Fibroblast of the aortic adventitia (primary cell): ENCODE measurements at regions not wholly inside any gene's neighbourhood (a gene's known extent, or its start where the extent isn't known, plus 50 kb on each side); places are given as distances from the start of the nearest gene placed in this dataset.

Experiments used
- DNase-seq: peaks from one replicate; pipeline ENCODE4 v3.0.0-alpha.2; 2010; ENCODE audit warnings: low read depth
- H3K4me3 ChIP-seq: 2 replicates; pipeline ENCODE4 v1.5.1; 2011; ENCODE audit warnings: low read depth, mild to moderate bottlenecking, control low read depth, low read length, moderate library complexity
- TF ChIP-seq, protein P1 (sequence below): IDR thresholded peaks from 2 replicates; pipeline ENCODE4 v1.5.1; 2011; ENCODE audit warnings: mild to moderate bottlenecking, low read length, control low read depth, inconsistent platforms; ENCODE audit not compliant: insufficient read depth

DNA sequence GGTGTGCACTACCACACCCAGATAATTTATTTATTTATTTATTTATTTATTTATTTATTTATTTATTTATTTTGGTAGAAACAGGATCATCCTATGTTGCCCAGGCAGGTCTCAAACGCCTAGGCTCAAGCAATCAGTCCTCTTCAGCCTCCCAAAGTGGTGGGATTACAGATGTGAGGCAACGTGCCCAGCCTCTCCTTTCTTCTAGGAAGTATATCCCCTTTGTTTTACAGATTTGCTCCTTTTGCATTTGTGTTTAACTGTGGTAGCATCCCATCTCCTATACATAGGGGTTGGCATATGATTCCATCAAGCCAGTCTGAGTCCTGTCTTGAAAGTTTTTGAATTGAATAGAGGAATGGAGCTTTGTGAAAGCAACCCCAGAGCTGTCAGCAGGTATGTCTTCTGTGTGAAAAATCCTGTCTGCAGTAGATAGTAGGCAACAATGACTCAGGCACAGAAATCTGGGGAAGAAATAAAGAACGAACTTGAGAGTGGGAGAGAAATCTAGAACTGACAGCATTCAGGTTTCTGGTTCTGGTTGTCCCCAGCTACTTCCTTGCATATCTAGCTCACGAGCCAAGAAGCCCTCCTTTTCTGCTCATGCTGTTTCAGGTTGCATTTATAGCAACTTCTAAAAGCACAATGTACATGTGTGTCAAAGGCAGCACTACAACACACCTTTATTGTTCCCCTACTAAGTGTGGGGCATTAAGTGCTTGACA lies 113.7 kb upstream of the LSM6 start:
- no peak for DNase-seq
- no peak overlapping the region for H3K4me3 ChIP-seq
- TF ChIP-seq, protein P1, sequence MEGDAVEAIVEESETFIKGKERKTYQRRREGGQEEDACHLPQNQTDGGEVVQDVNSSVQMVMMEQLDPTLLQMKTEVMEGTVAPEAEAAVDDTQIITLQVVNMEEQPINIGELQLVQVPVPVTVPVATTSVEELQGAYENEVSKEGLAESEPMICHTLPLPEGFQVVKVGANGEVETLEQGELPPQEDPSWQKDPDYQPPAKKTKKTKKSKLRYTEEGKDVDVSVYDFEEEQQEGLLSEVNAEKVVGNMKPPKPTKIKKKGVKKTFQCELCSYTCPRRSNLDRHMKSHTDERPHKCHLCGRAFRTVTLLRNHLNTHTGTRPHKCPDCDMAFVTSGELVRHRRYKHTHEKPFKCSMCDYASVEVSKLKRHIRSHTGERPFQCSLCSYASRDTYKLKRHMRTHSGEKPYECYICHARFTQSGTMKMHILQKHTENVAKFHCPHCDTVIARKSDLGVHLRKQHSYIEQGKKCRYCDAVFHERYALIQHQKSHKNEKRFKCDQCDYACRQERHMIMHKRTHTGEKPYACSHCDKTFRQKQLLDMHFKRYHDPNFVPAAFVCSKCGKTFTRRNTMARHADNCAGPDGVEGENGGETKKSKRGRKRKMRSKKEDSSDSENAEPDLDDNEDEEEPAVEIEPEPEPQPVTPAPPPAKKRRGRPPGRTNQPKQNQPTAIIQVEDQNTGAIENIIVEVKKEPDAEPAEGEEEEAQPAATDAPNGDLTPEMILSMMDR = no peak

DNA sequence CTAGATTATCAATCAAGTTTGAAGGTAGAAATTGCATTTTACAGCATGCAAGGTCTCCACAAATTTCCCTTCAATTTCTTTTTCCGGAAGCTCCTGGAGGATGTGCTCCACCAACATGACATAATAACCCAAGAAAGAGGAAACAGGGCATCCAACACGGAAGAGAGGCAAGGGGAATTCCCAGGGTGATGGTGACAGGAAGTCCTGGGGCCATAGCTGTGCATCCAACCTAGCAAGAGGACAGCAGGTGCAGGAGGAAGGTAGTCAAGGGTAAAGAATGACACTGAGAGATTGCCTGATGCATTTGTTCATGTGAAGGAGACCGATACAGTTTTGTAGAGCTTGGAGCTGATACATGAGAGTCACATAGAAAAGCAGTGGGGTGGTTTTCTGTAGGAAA lies 115.7 kb upstream of the LSM6 start:
- DNase-seq = no peak
- TF ChIP-seq, protein P1 = no peak
- H3K4me3 ChIP-seq = no peak overlapping the region

DNA sequence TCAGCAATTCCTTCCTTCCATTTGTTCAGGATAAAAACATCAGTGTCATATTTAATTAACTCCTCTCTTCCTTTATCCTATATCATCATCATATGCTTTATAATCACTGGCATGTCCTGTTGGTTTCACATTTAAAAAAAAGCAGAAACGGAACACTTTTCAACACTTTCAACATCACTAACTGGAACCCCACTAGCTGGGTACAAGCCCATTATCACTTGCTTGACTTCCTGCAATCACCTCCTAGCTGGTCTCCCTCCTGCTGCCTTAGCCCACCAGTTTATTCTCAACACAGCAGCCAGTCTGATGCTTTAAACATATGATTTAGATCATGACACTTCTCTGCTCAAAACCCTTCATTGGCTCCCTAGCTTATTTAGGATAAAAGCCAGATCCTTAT lies 116.4 kb upstream of the LSM6 start:
- DNase-seq = no peak
- TF ChIP-seq, protein P1 = no peak

DNA sequence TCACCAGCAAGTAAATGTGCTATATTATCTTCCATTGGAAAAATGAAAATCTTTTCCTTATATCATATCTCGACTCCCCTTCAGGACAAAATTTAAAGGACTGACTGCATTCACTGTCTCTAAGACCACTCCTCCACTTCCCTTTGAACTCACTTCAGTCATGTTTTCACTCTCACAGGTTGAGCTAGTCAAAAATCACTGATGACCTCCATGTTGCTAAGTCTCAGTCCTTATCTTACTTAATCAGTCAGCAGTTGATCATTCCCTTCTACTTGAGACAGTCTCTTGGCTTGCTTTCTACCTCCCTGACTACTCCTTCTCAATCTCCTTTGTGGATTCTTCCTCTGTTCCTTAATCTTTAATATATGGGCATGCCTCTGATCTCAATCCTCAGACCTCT lies 117.0 kb upstream of the LSM6 start:
- DNase-seq = no peak
- no peak overlapping the region for H3K4me3 ChIP-seq
- TF ChIP-seq, protein P1 = no peak

More for the DNA sequence above, 116.4 kb upstream of the LSM6 start:
- no peak overlapping the region for H3K4me3 ChIP-seq

DNA sequence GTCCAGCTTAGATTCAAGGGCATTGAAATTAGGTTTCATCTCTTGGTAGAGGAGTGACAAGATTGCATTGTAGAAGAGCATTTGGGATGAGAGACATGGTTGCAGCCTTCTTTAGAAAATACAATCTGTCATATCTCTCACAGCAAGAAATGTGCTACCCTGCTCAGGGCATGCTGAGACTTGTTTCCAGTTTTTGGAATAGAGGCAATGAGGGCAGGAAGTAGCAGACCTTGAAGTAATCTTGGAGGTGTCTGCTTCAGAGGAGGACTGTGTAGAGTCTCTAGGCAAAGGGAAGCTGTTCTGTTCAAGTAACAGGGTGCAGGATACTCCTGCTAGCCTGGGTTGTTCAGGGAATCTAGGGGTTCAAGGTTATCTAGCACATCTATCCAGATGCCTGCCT lies 116.1 kb upstream of the ZNF827 start:
- DNase-seq = no peak
- TF ChIP-seq, protein P1 = no peak
- H3K4me3 ChIP-seq = no peak overlapping the region

DNA sequence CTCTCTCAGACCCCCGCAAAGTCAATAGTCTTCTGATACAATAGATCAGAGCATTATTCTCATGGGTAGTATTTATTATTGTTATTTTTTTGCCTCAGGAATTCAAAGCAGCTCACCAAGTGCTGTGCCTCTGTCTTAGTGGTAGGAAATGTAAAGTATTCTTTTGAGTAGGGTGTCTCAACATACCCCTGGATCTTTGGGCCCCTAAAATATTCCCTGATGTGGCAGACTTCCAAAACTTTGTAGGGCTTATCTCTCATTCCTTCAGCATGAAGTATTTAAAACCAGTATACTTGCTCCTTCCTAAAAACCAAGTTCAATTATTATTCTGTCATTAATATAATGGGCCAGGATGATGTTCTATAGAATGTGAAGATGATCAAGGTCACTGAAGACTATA lies 115.3 kb upstream of the ZNF827 start:
- peak; percentile 46 for DNase-seq
- H3K4me3 ChIP-seq = no peak overlapping the region
- TF ChIP-seq, protein P1 = no peak
